ENCODE measurements at regions not wholly inside any gene's neighbourhood (a gene's known extent, or its start where the extent isn't known, plus 50 kb on each side); places are given as distances from the start of the nearest gene placed in this dataset.
"Not testable (repeated sequence)": the region's sequence is repeated elsewhere in the genome, so short reads cannot be mapped to it uniquely, and the experiment has no call there.

- Mint-ChIP-seq H3K27ac (no peak overlapping the region), H3K4me1 (ENCODE audit: unreplicated experiment) (peaks cover 9% of the 10 kb centered on the region), H3K27me3 (no peaks in the 10 kb centered on the region), H3K36me3 (no peaks in the 10 kb centered on the region), H3K4me3 (no peak overlapping the region), H3K9me3 (no peaks in the 10 kb centered on the region)
- TF ChIP-seq CTCF (conservative IDR thresholded peaks at IDR 0.05), result no peak
- no peak for DNase-seq (ENCODE audit: extremely low spot score, unreplicated experiment)
Measured at GRCh38 chr21:16117851-16118590, 388.2 kb downstream of the USP25 start.

- peaks cover 13% of the 10 kb centered on the region for H3K4me1 Mint-ChIP-seq (ENCODE audit: unreplicated experiment)
- no peaks in the 10 kb centered on the region for H3K36me3 Mint-ChIP-seq
- H3K27me3 Mint-ChIP-seq, result no peaks in the 10 kb centered on the region
- no peaks in the 10 kb centered on the region for H3K9me3 Mint-ChIP-seq
- no peak for TF ChIP-seq CTCF (conservative IDR thresholded peaks at IDR 0.05)
- no peak overlapping the region for H3K27ac Mint-ChIP-seq
- H3K4me3 Mint-ChIP-seq, result peak overlapping the region; percentile 0
- no peak for DNase-seq (ENCODE audit: extremely low spot score, unreplicated experiment)
Measured at GRCh38 chr21:16124378-16125138, 394.8 kb downstream of the USP25 start.

GRCh38 chr21:16125274-16125673, 395.5 kb downstream of the USP25 start:
- DNase-seq (ENCODE audit: extremely low spot score, unreplicated experiment), result no peak
- peaks cover 13% of the 10 kb centered on the region for H3K4me1 Mint-ChIP-seq (ENCODE audit: unreplicated experiment)
- H3K4me3 Mint-ChIP-seq, result peak overlapping the region; percentile 0
- no peaks in the 10 kb centered on the region for H3K36me3 Mint-ChIP-seq
- H3K9me3 Mint-ChIP-seq, result peaks cover 4% of the 10 kb centered on the region
- H3K27ac Mint-ChIP-seq, result no peak overlapping the region
- no peaks in the 10 kb centered on the region for H3K27me3 Mint-ChIP-seq
- no peak for TF ChIP-seq CTCF (conservative IDR thresholded peaks at IDR 0.05)

DNA sequence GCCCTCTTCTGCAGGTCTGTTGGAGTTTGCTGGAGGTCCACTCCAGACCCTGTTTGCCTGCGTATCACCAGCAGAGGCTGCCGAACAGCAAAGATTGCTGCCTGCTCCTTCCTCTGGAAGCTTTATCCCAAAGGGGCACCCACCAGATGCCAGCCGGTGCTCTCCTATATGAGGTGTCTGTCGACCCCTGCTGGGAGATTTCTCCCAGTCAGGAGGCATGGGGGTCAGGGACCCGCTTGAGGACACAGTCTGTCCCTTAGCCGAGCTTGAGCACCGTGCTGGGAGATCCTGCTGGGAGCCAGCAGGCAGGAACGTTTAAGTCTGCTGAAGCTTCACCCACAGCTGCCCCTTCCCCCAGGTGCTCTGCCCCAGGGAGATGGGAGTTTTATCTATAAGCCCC, 402.7 kb downstream of the USP25 start:
- not testable (repeated sequence) for DNase-seq (ENCODE audit: extremely low spot score, unreplicated experiment); H3K27me3 Mint-ChIP-seq; H3K4me1 Mint-ChIP-seq (ENCODE audit: unreplicated experiment); H3K36me3 Mint-ChIP-seq; H3K27ac Mint-ChIP-seq; H3K4me3 Mint-ChIP-seq
- H3K9me3 Mint-ChIP-seq, result peaks cover 12% of the 10 kb centered on the region

DNA sequence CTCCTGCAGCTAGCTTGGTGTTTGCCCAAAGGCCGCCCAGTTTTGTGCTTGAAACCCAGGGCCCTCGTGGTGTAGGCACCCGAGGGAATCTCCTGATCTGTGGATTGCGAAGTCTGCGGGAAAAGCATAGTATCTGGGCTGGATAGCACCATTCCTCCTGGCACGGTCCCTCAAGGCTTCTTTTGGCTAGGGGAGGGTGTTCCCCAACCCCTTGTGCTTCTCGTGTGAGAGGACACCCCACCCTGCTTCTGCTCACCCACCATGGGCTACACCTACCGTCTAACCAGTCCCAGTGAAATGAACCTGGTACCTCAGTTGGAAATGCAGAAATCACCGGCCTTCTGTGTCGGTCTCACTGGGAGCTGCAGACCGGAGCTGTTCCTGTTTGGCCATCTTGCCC, 403.5 kb downstream of the USP25 start:
- Mint-ChIP-seq H3K4me1 (ENCODE audit: unreplicated experiment) (no peaks in the 10 kb centered on the region), H3K4me3 (no peak overlapping the region), H3K27me3 (no peaks in the 10 kb centered on the region), H3K36me3 (no peaks in the 10 kb centered on the region), H3K27ac (no peak overlapping the region), H3K9me3 (peaks cover 12% of the 10 kb centered on the region)
- no peak for DNase-seq (ENCODE audit: extremely low spot score, unreplicated experiment)
- no peak for TF ChIP-seq CTCF (conservative IDR thresholded peaks at IDR 0.05)

GRCh38 chr21:16134134-16134533, 404.4 kb downstream of the USP25 start:
- Mint-ChIP-seq H3K27ac (no peak overlapping the region), H3K4me3 (no peak overlapping the region), H3K27me3 (no peaks in the 10 kb centered on the region), H3K36me3 (no peaks in the 10 kb centered on the region), H3K9me3 (peaks cover 12% of the 10 kb centered on the region), H3K4me1 (ENCODE audit: unreplicated experiment) (no peaks in the 10 kb centered on the region)
- no peak for DNase-seq (ENCODE audit: extremely low spot score, unreplicated experiment)
- no peak for TF ChIP-seq CTCF (conservative IDR thresholded peaks at IDR 0.05)

Measured in type B pancreatic cell (in vitro differentiated cells).